ENCODE measurements at regions not wholly inside any gene's neighbourhood (a gene's known extent, or its start where the extent isn't known, plus 50 kb on each side); places are given as distances from the start of the nearest gene placed in this dataset.
"Not testable (repeated sequence)": the region's sequence is repeated elsewhere in the genome, so short reads cannot be mapped to it uniquely, and the experiment has no call there.

DNA sequence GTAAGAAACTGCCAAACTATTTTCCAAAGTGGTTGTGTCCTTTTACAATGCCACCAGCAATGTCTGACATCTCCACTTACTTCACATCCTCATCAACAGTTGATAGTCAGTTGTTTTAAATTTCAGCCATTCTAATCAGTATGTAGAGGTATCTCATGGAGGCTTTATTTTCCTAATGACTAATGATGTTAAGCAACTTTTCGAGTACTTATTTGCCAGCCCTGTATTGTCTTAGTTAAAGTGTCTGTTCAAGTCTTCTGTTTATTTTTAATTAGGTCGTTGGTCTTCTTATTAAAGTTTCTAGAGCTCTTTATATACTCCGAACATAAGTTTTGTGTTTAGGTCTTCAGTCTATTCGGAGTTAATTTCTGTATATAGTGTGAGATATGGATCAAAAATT is 54.9 kb upstream of the NBPF12 start:
- DNase-seq (ENCODE audit: low spot score) = not testable (repeated sequence)

DNA sequence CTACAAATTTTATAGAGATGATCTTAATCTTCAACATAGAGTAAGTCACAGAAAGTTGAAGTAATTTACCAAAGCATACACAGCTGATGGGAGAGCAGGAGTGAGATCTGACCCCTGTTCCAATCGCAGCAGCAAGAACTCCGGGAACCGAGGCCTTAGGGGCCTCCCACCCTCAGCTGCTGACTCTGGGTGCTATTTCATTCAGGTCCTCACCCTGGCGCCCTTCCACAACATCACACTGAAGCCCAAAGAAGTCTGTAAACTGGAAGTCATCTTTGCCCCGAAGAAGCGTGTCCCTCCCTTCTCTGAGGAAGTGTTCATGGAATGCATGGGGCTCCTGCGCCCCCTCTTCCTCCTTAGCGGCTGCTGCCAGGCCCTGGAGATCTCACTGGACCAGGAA is 57.0 kb upstream of the NBPF12 start:
- not testable (repeated sequence) for DNase-seq (ENCODE audit: low spot score)

DNA sequence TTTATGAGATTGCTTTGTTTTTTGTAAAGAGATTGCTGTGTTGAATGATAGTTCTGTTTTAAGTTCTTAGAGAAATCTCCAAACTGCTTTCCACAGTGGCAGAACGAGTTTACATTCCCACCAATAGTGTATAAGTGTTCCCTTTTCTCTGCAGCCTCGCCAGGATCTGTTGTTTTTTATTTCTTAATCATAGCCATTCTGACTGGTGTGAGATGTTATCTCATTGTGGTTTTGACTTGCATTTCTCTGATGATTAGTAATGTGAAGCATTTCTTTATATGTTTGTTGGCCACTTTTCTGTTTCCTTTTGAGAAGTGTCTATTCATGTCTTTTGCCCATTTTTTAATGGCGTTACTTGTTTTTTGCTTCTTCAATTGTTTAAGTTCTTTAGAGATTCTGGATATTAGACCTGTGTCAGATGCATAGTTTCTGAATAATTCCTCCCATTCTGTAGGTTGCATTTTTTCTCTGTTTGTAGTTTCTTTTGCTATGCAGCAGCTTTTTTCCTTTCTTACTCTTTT is 74.3 kb upstream of the NBPF12 start:
- DNase-seq (ENCODE audit: low spot score) = not testable (repeated sequence)

DNA sequence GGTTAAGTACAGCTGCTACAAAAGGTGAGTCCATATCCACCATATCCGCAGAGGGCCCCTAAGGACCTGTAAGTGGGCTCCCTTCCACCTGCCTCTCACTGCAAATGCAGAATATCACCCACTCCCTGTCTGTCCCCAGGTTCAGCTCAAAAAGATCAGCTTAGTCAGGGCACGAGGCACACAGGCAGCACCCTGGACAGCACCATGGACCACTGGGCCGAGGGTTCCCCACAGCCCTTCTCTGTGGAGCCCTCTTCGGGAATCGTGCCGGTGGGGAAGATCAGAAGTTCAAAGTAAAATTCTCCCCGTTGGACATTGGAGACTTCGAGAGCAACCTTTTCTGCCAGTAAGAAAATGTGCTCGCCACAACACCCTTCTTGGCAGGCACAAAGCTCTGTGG is 85.0 kb upstream of the NBPF12 start:
- DNase-seq (ENCODE audit: low spot score) = not testable (repeated sequence)

DNA sequence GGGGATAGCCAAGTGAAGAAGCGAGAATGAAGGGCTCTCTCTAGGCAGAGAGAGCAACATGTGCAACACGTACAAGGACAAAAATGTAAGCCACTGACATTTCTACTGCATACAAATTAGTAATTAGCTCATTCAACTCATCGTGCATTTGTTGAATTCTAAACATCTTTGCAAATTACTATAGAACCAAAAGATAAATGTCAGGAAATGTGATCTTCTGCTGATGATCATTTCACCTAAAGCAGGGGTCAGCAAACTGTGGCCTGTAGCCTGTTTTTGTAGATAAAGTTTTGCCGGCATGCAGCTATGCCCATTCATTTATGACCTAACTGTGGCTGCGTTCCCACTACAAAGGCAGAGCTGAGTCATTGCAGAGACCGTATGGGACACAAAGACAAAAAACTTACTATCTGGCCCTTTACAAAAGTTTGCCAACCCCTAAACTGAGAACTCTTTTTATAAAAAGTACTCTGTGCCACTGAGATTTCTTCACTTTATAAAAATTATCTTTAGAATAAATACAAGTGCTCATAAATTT is 87.7 kb upstream of the NBPF12 start:
- DNase-seq (ENCODE audit: low spot score) = not testable (repeated sequence)

DNA sequence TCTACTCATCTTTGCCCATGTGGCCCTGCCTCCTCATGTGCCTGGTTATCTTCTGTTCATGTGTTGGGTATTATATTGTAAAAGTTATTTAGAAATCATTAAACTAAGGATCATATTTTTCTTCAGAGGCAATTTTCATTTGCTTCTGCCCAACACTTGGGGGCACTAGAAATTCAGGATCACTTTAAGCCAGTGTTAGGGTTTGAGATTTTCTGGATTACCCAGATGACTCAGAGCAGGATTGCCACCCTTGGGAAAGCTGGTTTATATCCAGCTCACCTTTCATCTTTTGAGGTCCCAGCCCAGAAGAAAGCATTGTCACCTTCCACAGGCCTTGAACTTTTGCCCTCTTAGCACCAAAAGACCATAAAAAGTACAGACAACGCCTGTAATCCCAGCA is 99.4 kb upstream of the NBPF12 start:
- not testable (repeated sequence) for DNase-seq (ENCODE audit: low spot score)

DNA sequence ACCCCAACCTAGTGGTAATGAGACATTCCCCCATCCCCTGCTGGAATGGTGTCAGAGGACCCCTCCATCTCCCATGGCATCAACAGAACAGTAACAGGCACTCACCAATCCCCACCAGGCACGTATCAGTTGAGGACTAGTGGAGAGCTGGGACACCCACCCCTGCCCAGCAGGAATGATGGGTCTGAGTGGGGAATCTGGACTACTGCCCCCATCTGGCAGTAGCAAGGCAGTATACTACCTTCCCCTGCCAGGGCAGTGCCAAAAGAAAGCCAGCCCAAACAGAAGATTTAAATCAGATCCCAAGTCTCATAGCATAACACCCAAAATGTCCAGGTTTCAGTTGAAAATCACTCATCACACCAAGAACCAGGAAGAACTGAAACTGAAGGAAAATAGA is 111.2 kb upstream of the NBPF12 start:
- DNase-seq (ENCODE audit: low spot score) = not testable (repeated sequence)

DNA sequence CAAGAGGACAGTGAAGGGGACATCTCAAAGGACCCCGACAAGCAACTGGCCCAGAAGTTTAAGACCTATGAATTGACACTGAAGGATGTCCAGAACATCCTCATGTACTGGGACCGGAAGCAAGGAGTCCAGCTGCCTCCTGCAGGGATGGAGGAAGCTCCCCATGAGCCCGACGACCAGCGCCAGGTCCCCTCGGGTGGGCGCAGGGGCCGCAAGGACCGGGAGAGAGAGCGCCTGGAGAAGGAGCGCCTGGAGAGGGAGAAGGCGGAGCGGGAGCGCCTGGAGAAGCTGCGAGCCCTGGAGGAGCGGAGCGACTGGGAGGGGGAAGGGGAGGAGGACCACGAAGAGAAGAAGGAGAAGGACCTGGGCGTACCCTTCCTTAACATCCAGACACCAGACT is 143.9 kb upstream of the NBPF12 start:
- DNase-seq (ENCODE audit: low spot score) = not testable (repeated sequence)

DNA sequence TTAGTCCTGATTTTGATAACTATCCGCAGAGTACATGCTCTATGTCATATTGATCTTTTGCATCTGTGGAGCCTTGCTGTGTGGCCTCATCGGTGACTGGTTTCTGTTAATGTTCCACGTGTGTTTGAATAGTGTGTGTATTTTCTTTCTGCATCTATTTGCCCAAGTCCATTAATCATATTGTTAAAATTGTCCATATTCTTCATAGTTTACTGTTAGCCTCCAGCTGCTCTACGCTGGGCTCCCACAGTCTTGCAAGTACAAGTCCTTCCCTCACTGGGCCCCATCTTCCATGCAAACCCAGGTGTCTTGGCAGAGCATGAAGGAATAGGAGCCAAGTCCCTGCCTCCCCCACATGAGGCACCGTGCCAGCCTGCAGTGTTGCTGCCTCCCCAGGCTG is 145.4 kb upstream of the NBPF12 start:
- not testable (repeated sequence) for DNase-seq (ENCODE audit: low spot score)

DNA sequence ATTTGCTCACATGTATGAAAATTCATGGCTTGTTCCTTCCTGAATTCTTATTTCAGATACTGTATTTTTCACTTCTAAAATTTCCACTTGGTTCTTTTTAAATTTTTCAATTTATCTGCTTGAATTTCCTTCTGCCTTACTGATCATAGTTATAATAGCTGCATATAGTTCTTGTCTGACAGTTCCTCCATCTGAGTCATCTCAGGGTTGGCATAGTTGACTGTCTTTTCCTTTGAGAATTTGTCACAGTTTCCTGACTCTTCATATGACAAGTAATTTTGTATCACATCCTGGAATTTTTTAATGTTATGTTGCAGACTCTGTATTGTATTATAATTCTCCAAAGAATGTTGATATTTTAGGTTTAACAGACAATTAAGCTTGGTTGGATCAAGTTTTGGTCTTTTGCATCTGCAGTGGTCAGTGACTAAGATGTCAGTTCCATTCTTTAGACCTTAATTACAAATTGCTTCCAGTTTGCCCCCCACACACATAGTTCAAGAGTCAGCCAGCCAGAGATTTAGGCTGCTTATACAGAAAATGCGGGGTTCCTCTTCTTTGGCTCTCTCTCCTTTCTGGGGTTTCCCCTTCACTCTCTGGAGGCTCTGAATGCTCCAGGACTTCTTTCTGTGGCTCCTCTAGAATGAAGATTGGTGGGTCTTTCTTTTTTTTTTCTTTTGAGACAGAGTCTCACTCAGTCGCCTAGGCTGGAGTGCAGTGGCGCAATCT is 153.7 kb upstream of the NBPF12 start:
- not testable (repeated sequence) for DNase-seq (ENCODE audit: low spot score)

DNA sequence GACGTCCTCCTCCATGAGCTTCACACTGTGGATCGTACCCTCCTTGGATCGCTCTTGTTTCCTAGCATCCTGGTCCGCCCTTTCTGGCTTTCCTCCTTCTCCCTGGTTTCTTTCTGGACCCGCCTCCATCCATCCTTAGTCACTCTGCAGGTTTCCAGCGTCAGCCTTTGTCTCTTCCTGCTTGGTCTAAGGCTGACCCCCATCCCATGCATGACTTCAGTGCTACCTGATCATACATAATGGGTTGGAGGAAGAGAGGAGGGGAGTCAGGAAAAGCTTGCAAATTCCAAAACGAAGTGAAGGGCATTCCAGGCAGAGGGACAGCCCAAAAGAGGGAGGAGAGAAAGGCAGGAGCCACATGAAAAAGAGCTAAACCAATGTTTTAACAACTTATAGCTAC is 156.9 kb upstream of the NBPF12 start:
- DNase-seq (ENCODE audit: low spot score) = not testable (repeated sequence)

DNA sequence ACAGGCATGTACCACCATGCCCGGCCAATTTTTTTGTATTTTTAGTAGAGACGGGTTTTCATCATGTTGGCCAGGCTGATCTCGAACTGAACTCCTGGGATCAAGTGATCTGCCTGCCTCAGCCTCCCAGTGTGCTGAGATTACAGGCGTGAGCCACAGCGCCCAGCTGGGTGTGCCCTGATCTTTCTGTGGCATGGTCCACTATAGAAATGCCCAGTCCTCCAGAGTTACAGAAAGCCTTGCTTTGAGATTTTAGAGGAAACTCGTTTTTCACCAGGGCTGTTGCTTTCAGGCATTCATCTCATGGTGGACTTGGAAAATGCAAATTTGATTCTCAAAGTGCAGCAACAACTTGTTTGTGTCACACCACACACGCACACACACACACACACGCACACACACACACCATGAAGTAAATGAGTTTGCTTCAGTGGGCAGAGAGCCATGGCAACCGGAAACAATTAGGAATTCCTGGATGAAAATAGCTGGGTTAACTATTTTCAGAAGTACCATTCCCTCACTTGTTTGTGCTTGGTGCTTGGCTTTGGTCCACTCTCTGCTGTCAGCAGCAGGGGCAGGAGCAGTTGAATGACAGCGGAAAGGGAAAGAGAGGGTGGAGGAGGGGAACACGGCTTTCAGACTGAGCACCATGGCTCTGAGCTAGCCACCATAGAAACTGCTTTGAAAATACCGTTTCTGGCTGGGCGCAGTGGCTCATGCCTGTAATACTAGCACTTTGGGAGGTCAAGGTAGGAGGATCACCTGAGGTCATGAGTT is 160.1 kb upstream of the NBPF12 start:
- DNase-seq (ENCODE audit: low spot score) = peak; percentile 8

DNA sequence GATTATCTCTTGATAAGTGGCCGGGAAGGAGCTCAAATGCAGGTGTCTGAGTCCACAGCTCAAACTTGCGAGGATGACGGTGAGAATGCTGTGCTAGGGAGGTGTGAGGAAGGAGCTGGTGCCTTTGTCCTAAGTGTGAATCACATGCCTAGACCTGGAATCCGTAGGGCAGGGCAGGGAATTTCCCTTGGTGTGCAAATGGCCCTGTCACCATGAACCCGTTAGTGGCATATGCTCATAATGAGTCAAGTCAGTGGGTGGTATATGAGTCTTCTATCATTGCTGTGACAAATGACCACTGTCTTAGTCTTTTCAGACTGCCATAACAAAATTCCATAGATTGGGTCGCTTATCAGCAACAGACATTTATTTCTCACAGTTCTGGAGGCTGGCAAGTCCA is 163.1 kb upstream of the NBPF12 start:
- not testable (repeated sequence) for DNase-seq (ENCODE audit: low spot score)

DNA sequence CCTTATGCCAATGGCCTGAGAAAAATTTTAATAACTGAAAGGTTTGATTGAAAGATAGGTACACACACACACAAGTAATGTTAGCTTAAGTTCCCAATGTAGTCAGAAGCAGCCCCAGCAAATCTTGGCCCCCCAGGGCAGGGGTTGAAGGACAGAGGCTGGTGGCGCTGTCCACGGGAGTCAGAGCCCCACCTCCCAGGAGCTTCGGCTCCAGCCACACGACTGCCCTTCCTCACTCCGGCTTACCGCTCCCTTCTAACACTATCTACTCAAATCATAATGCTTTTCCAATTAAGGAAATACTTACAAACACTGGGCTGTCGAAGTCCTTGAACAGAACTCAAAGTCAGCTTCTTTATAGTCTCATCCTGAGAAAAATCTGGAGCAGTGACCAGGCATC is 163.9 kb upstream of the NBPF12 start:
- DNase-seq (ENCODE audit: low spot score) = not testable (repeated sequence)

DNA sequence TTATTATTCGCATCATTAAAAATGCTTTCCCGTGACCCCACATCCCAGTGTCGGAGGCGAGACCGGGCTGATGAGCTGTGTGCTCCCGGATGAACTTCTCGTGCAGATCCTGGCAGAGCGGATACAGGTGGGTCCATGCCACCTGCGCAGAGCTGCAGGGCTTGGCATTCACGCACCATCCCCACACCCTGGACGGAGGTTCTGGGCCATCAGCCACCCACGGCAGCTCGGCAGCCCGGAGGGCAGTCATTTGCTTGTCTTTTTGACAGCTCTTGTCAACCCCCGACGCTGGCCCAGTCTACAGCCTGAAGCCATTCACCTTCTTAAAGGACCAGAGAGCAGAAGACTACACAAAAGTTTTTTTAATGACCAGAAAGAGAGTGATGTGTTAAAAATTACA is 166.7 kb upstream of the NBPF12 start:
- not testable (repeated sequence) for DNase-seq (ENCODE audit: low spot score)

DNA sequence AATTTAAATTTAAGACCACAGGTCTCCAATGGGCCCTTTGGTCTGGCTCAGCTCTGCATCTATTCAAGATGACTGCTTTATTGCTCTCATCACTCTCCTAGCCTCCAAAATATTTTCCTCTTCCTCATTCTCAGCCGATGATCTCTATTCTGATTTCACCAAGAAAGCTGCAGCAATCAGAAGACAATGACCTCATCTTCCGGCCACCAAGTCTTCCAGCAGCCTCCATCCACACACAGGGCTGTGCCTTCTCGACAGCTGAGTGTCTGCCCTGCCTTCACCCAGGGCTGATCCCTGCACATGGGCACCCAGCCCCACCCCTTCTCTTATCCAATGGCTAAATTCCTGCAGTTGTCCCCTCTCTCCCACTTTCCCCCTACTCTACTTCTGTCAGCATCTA is 167.1 kb upstream of the NBPF12 start:
- DNase-seq (ENCODE audit: low spot score) = not testable (repeated sequence)

DNA sequence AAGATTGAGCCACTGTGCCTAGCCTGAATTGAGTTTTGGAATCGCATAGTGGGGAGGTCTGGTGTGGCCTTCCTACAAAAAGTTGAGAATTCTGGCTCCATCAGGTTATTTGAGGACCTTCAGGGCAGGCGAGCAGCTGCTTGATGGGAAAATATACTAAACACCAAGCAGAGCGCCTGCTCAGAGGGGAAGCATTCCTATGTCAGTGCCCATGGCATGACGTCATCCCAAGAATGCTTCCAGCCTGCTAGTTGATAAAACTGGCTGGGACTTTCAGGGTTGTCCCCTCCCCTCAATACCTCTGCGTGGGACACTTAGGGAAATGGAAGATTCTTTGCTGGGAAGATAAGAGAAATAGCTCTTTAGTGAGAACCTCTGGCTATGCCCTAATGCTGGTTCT is 174.9 kb upstream of the NBPF12 start:
- DNase-seq (ENCODE audit: low spot score) = not testable (repeated sequence)

DNA sequence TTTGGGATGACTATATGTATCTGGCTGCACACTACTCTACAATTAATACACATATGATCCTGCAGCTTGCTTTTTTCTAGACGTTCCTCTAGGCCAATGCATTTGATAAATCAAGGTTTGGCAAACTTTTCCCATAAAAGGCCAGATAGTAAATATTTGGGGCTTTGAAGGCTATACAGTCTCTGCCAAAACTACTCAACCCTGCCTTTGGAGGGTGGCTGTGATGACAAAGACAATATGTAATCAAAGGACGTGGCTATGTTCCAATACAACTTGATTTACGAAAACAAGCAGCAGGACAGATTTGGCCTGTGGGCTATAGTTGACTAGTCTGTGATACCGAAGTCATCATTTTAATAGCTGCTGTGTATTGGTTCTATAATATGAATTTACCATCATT is 181.3 kb upstream of the NBPF12 start:
- not testable (repeated sequence) for DNase-seq (ENCODE audit: low spot score)

DNA sequence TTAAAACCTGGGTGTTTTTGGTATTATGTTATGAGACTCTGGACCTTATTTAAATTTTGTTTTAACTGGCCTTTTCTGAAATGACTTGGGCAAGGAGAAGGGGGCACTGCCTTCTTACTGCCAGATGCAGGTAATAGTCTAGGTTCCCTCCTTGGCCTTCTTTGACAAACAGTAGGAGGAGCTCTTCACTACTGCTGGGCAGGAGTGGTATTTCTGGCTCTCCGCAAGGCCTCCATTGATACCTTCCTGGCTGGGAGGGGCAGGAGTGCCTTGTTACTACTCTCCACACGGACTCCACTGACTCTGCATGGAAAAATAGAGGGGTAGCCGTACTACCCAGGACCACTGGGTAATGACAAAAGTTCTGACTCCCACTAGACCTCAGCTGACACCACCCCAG is 189.4 kb upstream of the NBPF12 start:
- not testable (repeated sequence) for DNase-seq (ENCODE audit: low spot score)

DNA sequence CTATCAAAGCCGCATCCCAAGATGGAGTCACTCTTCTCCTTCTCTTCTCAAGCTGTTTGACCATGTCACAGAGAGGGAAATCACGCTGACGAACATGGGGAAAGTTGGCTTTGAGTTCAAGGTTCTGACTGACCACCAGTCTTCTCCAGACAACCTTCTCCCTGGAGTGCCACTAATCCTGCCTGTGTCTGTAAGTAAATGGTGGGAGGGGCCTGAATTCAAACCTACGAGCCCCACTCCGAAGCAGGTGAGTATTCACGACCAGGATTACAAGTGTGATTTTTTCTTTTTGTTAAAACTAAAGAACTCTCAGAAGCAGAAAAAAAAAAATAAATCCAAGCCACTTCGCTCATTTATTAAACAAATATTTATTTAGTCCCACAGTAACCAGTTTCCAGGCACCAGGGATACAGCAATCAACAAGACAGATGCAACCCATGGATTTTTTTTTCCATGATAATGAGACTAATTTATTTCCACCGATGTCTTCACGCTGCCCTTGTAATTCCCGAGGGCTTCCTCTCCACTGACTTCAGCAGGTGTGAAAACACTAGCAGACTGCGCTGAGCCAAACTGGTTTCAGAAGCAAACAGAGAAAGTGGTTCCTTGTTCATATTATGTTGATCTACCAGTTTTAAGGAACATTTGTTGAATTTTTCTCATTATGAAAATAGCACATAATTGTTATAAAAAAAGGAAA is 206.0 kb upstream of the NBPF12 start:
- not testable (repeated sequence) for DNase-seq (ENCODE audit: low spot score)

DNA sequence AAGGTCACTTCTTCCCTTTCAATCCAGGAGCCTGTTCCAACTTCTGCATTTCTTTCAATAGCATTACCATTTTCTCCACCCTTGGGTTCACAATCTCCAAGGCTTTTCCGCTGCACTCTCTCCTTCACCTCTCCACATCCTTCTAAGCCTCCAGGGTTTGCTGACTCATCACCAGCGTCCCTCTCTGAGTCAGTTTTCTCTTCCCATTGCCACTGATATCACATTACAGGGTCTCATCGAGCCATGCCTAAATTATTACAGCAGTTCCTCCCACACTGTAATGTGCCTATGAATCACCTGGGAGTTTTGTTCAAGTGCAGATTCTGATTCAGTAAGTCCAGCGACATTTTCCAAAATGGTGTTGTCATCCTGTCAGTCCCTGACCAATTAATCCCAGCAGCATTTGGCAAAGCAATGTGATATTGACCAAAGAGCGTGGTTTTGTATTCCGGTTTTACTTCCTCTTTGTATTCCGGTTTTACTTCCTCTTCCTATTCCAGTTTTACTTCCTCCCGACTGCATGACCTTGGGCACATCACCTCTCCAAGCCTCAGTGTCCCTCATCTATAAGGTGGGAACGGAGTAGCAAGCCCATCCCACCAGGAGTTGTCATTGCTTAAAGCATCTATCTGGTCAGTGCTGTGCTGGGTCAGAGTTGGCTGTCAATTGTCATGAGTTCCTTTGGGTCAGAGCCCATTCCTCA is 208.3 kb upstream of the NBPF12 start:
- not testable (repeated sequence) for DNase-seq (ENCODE audit: low spot score)

DNA sequence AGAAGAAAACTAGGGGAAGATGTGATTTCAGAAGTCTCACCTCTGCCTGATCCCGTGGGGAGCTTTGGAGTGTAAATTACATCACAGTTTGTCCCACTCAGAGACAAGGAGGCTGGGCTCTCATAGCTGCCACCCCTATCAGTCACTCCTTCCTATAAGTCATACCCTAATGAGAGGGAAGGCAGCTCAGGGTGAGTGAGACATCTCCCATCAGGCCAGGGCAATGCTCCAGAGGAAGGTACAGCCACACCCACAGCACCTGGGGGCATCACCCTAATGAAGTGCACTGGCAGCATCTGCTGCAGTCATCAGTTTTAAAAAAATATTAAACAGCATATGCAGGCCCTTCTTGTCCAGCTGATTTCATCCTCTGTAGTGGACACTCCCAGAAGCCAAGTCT is 223.1 kb upstream of the NBPF12 start:
- DNase-seq (ENCODE audit: low spot score) = not testable (repeated sequence)

Data from globus pallidus (tissue), 1 donor.